Forelimb muscle (tissue), 1 donor: ENCODE measurements at regions not wholly inside any gene's neighbourhood (a gene's known extent, or its start where the extent isn't known, plus 50 kb on each side); places are given as distances from the start of the nearest gene placed in this dataset.
"Not testable (repeated sequence)": the region's sequence is repeated elsewhere in the genome, so short reads cannot be mapped to it uniquely, and the experiment has no call there.

Source experiments
- DNase-seq: peaks from one replicate; pipeline ENCODE4 v3.0.0-alpha.2; 2013; ENCODE audit warnings: low read depth

DNA sequence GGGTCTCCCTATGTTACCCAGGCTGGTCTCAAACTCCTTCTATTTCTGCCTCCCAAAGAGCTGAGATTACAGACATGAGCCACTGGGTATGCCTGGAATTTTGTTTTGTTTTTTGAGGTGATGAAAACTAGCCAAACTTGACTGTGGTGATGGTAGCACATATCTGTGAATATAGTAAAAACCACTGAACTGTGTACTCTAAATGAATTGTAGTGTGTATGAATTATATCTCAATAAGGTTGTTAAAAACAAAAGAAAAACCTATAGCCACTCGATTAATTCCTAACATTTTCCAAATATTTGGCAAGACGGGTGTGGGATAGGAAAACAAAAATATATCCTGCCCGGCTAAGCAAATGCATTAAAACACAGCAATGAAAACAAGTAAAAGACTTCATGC is 1302.3 kb upstream of the CHAC2 start:
- DNase-seq: no peak

DNA sequence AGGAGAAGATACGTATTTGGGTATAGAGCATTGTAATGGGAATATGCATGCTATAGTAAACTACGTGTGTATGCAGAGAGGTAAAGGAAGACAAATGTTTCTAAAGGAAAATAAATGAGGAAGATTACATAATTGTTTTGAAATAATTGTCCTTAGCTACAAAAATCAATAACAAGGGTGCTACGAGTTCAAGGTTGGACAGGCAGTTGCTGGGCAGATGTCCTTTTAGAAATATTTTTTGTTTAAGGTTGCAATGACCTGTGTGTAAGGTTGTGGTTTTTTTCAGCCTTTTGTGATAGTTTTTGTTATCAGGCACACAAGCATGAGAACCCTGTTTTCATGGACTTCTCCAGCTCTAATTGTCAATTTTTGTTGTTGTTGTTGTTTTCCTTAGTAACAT is 1304.1 kb upstream of the CHAC2 start:
- no peak for DNase-seq

DNA sequence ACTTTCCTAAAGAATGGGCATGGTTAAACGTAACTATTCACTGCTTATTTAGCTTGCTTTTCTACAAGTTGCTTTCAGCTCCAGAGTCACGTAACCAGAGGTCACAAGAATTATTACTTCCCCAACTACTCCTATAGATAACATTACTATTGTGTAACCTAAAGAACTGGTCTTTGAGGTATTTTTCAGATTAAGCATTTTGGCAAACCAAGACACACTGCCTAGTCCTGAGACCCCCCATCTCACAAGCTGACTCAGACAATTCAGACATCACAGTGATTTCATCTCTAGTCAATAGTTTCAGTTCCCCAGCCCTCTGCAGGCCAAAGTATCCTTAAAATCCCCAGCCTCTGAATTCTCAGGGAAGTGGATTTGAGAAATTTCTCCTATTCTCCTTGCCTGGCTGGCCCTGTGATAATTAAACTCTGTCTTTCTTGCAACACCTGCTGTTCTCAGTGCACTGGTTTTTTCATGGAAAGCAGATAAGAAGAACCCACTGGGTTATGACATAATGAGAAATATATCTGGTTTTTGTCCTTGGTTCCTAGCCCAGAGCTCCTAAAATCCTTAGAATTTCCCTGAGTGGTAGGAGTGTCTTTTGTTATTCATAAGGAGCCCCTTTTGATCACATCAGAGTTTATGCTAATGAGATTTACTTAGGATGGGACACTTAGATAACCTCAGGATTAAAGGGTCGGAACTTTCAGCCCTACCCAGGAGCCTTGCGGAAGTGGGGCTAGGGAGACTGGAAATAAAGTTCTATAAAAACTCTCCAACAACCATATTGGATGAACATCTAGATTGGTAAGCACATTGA is 1310.8 kb upstream of the CHAC2 start:
- DNase-seq: no peak

DNA sequence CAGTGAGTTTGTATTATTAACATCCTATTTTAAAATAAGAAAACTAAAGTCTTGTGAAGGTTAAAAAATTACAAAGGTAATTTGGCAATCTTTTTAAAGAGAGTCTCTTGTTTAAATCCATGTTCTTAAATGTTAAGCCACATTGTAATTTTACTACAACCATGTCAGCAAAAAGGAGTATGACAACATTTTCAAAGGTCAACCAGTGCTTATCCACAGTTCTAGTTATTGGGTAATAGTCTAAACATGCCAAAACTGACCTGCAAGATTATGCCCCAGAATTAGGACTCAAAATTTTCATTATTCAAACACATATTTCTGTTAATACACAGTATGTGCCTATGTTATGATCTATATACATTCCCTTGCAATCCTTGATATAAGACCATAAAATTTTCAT is 1312.6 kb upstream of the CHAC2 start:
- DNase-seq: no peak

DNA sequence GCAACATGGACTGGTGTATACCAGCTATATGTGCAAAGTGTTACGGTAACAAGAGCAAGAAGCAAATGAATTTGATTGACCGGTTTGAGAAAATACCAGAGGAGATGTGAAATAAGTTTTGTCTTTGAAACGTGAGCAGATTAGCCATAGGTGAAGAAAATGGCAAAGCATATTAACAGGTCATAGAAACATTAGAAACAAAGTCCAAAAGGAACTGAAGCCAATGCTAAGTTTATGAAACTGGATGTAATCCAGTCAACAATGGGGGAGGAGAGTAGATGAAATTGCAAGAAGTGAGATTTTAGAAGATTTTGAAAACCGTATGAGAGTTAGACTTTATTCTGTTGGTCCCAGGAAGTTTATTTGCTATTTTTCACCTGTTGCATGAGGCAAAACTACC is 1315.4 kb upstream of the CHAC2 start:
- no peak for DNase-seq

DNA sequence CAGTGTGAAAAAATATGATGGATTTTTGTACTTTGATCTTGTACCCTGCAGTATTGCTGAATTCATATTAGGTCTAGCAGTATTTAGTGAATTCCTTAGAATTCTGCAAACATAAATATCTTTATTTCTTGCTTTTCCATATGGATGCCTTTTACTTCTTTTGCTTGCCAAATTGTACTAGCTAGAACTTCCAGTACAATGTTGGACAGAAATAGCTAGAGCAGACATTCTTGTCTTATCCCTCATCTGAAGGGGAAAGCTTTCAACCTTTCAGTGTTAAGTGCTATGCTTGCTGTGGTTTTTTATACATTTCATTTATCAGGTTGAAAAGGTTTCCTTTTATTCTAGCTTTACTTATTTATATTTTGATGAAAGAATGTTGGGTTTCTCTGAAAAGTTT is 1321.9 kb upstream of the CHAC2 start:
- DNase-seq: no peak

DNA sequence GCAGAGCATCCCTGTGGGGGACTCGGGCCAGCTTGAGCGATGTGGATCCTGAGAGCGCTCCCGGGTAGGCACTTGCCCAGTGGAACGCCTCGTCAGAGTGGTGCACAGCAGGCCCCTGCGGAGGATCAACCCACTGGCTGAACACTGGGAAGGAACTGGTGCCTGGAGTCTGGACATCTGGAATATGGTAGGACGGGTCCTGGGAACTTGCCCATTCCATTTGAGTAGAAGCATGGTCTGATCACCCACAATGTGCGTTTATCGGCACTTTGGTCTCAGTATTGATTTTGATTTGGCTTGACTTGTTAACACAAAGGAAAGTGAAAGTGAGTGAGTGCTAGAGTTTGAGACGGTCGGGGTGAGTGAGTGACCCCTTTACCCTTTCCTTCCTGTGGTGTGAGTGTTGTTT is 1336.2 kb upstream of the CHAC2 start:
- no peak for DNase-seq

DNA sequence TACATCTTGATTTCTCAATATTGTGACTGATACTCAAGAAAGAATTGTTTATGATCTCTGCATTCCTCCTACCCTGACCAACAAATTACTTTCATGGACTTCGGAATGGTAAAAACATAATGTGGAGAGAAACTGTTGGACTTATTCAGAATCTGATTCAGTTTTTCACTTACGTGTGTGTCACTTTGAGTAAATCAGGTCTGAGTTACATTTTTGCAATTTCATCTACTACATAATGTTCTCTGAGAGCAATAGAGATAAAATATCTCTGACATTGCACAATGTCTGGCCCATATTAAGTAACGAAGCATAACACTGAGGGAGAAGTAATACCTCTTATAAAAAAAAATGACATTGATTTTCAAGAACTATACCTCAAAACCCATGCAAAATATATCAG is 1337.9 kb upstream of the CHAC2 start:
- DNase-seq: no peak

DNA sequence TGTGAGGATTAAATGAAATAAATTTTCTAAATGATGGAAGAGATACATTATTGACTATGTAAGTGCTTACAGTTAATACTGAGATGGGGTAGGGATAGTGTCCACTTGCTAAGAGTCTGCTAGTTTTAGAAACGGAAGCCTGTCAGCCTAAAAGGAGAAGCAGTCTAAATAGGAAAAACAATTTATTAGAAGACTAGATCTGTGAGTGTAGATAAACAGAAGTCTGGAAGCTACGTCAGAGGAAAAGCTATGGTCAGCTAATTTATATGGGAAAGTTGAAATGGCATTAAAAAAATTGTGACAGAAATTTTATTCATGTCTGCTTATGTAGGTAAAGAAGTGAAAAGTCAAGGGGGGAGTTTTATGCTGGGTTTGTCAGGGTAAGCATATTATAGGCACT is 1338.4 kb upstream of the CHAC2 start:
- DNase-seq: no peak

DNA sequence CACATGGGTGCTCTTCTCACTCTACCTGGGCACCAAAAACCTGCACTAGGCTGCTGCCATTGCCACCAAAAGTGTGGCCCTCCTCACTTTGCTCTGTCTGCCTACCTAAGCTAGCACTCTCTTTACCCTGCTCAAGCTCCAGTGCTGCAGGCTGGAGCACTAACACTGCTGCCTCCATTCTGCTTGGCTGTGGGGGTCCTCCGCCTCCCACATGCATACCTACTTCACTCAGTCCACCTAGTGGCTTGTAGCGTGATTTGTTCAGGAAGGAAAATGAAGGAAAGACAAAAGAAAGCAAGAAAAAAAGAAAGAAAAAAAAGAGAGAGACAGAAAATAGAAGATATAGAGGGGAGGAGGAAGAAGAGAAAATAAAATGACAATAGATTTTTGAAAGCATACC is 1339.4 kb upstream of the CHAC2 start:
- DNase-seq: no peak

DNA sequence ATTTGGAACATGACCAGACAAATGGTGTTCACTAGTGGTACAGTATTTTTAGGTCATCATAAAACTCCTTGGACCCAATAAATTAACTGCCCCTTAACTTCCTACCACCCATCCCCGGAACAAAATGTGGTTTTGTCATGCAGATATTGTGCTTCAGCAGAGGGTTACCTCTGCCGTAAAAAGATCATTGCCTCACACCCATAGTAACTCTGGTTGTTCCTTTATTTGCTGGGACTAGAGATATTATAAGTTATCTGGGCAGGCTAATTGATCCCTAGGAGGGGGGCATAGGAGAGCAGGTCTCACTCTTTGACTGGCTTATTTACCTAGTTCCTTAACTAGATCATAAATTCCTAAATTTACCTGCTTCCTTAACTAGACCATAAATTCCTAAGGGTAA is 1343.9 kb upstream of the CHAC2 start:
- no peak for DNase-seq

DNA sequence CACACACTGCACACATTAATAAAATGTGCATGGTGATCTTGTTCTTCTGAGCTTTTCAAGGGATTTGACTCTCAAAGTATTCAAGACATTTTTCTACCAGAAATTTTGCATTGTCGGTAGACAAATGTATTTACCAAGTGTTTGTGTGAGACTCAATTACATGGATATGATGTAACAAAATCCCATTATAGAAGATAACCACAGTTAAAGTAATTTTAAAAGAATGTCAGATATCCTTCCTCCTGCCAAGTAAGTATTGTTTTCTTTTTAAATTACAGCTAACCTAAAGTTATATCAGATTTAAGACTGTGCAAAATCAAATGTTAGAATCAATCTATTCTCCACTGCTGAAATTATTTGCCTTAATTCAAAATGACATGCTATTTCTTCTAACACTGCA is 1344.5 kb upstream of the CHAC2 start:
- no peak for DNase-seq

DNA sequence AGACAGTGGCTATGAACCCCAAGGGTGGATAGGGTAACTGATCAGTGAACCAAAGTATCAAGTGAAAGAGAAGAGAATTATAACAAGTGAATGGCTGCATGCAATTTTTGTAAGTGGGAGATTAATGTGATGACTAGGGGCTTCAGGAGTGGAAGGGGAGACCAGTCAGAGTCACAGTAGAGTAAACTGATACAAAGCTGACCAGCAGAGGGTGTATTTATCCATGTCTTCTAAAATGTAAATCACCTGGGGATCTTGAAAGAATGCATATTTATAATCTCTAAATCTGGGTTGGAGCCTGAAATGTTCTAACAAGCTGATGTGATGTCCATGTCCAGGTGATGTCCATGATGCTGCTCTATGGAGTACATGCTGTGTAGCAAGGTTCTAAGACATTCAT is 1351.3 kb upstream of the CHAC2 start:
- DNase-seq: no peak

DNA sequence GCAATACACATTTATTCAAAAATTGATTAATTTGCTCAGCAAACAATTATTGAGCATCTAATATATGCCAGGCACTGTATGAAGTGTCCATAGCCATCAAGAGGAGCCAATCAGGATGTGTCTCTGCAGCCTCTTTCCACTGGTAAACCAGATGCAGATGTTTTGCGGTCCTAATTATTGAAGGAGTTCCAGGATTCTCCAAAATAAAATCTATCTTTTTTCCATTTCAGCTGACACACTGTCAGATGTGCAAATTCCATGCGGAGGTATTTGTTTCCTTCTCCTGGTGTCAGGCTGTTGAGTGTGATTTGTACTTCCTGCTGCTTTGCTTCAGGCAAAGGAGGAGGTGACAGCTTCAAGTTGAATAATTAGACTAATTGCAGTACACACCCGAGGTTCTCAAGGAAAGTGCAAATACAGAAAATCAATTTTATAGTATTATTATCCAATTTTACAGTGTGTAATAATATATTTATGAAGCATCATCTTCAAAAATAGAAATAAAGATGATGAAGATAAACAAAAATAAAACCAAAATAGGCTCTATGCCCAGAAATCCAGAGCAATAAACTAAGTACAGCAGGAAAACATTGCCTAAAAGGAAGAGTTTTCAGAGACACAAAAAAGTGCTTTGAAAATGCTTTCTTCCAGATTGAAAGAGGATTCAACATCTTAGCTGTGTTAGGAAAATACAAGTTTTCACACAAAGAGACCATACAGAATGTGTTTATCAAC is 1352.9 kb upstream of the CHAC2 start:
- DNase-seq: peak; percentile 32

DNA sequence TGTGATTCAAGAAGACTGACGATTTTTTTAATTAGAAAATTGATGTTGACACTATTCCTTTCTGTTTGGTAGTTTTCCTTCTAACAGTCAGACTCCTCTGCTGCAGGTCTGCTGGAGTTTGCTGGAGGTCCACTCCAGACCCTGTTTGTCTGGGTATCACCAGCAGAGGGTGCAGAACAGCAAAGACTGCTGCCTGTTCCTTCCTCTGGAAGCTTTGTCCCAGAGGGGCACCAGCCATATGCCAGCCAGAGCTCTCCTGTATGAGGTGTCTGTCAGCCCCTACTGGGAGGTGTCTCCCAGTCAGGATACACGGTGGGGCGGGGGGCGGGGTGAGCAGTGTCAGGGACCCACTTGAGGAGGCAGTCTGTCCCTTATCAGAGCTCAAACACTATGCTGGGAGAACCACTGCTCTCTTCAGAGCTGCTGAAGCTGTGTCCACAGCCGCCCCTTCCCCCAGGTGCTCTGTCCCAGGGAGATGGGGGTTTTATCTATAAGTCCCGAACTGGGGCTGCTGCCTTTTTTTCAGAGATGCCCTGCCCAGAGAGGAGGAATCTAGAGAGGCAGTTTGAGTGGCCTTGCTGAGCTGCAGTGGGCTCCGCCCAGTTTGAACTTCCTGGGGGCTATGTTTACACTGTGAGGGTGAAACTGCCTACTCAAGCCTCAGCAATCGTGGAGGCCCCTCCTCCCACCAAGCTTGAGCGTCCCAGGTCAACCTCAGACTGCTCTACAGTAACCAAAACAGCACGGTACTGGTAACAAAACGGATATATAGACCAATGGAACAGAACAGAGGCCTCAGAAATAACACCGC is 1358.1 kb upstream of the CHAC2 start:
- DNase-seq: not testable (repeated sequence)

DNA sequence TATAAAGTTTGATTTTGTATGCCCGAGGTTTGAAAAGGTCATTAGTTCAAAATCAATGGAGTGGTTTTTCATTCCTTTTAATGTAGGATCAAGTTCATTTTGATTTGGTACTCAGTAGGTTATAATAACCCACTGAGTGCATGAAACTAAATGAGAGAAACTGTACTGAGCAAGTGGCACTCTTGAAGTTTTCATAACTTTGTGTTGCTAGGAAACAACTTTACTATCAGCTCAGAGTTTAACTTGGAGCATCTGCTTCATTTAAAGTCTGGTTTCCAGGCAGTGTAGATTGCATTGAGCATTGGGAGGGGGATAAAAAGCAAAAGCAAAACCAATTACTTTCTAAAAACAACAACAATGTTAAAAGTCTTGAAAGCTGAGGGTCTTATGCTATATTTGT is 1361.6 kb upstream of the CHAC2 start:
- DNase-seq: peak; percentile 25

DNA sequence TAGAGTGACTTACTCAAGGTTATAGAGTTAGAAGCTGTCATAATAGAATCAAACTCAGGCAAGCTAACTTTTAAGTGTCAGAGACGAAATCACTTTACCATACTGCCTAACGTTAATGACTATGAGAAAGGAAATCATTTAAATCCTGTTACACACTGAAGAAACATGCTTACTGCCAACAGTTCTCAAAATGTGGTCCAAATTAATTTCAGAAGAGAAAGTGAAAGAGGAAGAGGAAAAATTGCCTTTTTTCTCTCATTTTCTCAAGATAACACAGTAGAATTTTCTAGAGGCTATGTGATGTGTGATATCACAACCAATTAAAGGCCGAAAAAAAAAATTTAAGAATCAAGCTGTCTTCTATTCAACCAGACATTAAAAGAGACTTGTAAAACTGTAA is 1362.7 kb upstream of the CHAC2 start:
- DNase-seq: no peak

DNA sequence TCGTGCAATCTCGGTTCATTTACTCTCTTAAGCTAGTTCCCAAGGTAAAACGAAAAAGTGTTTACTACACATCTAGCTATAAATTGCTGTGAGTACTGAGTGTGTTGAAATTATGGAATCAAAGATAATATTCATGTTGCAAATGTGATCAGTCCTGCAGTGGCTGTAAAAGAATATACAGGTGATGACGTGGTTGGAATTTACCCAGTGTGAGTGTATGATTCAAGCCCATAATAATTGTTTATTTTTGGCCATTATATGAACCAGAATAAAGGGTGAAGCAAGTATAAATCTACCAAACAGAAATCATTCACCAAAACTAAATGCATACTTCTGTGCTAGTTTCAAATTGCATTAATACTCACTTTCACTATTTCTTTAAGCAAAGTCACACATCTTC is 1363.6 kb upstream of the CHAC2 start:
- DNase-seq: no peak

DNA sequence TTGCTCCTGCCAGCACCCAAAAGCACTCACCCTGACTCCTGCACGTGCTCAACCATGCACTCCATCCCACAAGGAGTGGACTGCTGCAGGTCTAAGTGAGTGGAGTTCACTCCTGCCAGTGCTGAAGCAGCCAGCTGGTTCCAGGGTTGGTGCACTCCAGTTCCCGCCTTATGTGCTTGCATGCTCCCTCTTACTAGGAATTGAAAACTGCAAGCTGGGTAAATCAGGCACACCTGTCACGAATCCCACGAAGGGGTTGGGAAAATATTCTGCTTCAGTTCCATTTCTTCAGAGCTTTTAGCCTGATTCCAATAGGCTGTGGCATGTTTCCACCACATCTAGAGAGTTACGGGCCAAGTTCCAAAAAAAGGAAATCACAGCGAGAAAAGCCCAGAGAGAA is 1365.5 kb upstream of the CHAC2 start:
- no peak for DNase-seq

DNA sequence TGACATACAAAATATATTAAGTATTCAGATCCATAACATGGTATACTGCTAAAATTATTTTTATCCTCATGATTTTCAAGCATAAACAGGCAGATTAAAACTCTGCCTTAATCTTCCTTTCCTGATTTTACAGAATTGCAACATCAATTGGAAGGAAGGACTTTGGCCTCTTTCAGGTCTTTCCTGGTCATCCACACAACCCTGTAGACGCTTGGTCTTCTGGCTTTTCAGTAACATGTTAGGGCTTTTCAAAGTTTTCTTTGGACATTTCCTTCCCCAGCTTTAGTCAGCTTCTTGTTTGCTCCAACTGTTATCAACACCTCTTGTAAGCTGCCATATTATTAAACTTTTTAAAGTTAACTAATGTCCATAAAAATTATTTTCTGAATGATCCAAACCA is 1364.9 kb upstream of the NRXN1 start:
- DNase-seq: no peak

DNA sequence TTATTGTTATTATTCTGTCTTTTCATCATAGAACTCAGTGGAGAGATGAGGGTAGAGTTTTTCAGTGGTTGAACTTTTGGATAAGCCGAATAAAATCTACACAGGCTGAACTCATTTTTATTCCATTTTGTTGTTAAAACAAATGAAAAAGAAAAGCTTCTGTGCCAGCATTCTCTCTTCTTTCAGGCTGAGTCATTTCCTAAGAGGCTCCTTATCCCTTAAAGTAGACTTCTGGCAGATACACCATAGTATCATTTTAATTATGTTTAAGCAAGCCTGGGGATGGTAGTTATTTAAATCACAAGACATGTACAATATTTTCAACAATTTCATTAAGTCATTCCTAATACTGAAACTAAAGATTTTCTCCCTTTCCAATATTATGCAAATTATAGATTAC is 1364.0 kb upstream of the NRXN1 start:
- DNase-seq: peak; percentile 54

DNA sequence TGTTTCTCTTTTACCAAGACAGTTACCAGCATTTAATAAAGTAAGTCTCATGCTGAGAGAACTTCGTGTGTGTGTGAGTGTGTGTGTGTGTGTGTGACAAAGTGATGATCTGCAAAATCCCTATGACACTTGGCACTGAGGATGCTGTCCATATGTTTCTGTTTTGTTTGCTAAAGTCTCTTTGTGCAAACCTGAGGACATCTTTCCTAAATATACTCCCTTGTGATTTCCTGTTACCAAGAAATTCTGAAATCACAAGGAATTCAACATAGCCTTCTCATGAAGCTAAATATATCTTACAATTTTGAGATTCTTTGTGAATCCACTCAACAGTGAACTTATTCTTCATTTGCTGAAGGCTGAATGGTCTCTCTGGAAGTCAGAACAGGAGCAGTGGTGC is 1359.7 kb upstream of the NRXN1 start:
- peak; percentile 53 for DNase-seq

DNA sequence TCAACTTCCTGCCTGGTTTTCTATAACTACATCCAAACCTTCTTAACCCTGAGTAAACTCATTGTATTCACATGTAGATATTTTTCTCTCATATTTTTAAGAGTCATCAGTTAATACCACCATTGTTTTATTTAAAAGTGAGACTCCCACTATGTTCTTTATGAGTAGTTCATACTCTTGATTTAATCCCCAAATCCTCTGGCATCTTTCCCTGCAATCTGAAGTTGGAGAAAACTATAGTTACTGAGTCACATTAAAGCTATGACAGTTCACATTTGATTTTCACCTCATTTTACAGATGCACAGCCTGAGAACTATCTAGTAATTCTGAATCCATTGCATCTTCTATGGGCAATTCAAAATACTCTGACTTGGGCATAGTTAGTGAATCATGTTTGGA is 1358.7 kb upstream of the NRXN1 start:
- DNase-seq: no peak
